Endodermal cell (in vitro differentiated cells): ENCODE measurements at regions not wholly inside any gene's neighbourhood (a gene's known extent, or its start where the extent isn't known, plus 50 kb on each side); places are given as distances from the start of the nearest gene placed in this dataset.

Source experiments
- DNase-seq: peaks from one replicate; pipeline ENCODE4 v3.0.0-alpha.2; 2017
- H3K27ac ChIP-seq: 2 replicates; pipeline ENCODE4 v1.5.1; 2013; ENCODE audit warnings: mild to moderate bottlenecking, low read depth, low read length, moderate library complexity
- H3K27me3 ChIP-seq: 2 replicates; pipeline ENCODE4 v1.6.1; 2013; ENCODE audit warnings: mild to moderate bottlenecking, low read length, moderate library complexity; ENCODE audit not compliant: insufficient read depth, control insufficient read depth, poor library complexity, severe bottlenecking
- H3K36me3 ChIP-seq: 2 replicates; pipeline ENCODE4 v1.7.0; 2013; ENCODE audit warnings: mild to moderate bottlenecking, low read length, moderate library complexity; ENCODE audit not compliant: control insufficient read depth, insufficient read depth
- H3K4me1 ChIP-seq: one replicate; pipeline ENCODE4 v1.7.0; 2013; ENCODE audit warnings: low read length; ENCODE audit not compliant: control insufficient read depth, insufficient read depth
- H3K4me3 ChIP-seq: 2 replicates; pipeline ENCODE4 v1.5.1; 2013; ENCODE audit warnings: mild to moderate bottlenecking, low read length, moderate library complexity
- H3K9ac ChIP-seq: 2 replicates; pipeline ENCODE4 v1.6.1; 2013; ENCODE audit warnings: mild to moderate bottlenecking, low read length, moderate library complexity; ENCODE audit not compliant: poor library complexity, severe bottlenecking; ENCODE audit errors: extremely low read depth
- H3K9me3 ChIP-seq: 2 replicates; pipeline ENCODE4 v1.6.1; 2013; ENCODE audit warnings: mild to moderate bottlenecking, low read length, moderate library complexity; ENCODE audit not compliant: control insufficient read depth
- H3K27ac Mint-ChIP-seq: 2 replicates; pipeline ENCODE4 v1.8.0; 2020; ENCODE audit warnings: mixed read lengths
- H3K27me3 Mint-ChIP-seq: 2 replicates; pipeline ENCODE4 v1.8.0; 2021; ENCODE audit warnings: mild to moderate bottlenecking, mixed read lengths; ENCODE audit not compliant: insufficient read depth
- H3K36me3 Mint-ChIP-seq: 2 replicates; pipeline ENCODE4 v1.8.0; 2020; ENCODE audit warnings: low read depth, mixed read lengths
- H3K4me1 Mint-ChIP-seq: 2 replicates; pipeline ENCODE4 v1.8.0; 2020; ENCODE audit warnings: mixed read lengths
- H3K4me3 Mint-ChIP-seq: 2 replicates; pipeline ENCODE4 v1.8.0; 2020; ENCODE audit warnings: mild to moderate bottlenecking, moderate library complexity, mixed read lengths
- H3K9me3 Mint-ChIP-seq: 2 replicates; pipeline ENCODE4 v1.8.0; 2020; ENCODE audit warnings: mild to moderate bottlenecking, mixed read lengths
- WGBS, 2 experiments: methylation state at CpG; one replicate each; pipeline versions ENCODE4 v1.1.5 to v1.1.7; 2013; ENCODE audit warnings: missing lambda C conversion rate in 2 of 2, mixed read lengths in 1 of 2; ENCODE audit not compliant: insufficient coverage in 1 of 2, insufficient read length in 1 of 2; 5-methylcytosine and 5-hydroxymethylcytosine counted together
- TF ChIP-seq, protein P1 (sequence below): fragments of 200-600 bp; sonication (generic); conservative IDR thresholded peaks from 2 replicates; pipeline ENCODE4 v1.5.0; 2021; ENCODE audit warnings: antibody characterized with exemption, mild to moderate bottlenecking

- Mint-ChIP-seq H3K36me3 (no peaks in the 10 kb centered on the region), H3K4me1 (peaks cover 4% of the 10 kb centered on the region), H3K4me3 (no peak overlapping the region), H3K27me3 (no peaks in the 10 kb centered on the region), H3K9me3 (peaks cover 1% of the 10 kb centered on the region), H3K27ac (no peak overlapping the region)
- no peak overlapping the region for H3K9ac ChIP-seq
- TF ChIP-seq, protein P1, sequence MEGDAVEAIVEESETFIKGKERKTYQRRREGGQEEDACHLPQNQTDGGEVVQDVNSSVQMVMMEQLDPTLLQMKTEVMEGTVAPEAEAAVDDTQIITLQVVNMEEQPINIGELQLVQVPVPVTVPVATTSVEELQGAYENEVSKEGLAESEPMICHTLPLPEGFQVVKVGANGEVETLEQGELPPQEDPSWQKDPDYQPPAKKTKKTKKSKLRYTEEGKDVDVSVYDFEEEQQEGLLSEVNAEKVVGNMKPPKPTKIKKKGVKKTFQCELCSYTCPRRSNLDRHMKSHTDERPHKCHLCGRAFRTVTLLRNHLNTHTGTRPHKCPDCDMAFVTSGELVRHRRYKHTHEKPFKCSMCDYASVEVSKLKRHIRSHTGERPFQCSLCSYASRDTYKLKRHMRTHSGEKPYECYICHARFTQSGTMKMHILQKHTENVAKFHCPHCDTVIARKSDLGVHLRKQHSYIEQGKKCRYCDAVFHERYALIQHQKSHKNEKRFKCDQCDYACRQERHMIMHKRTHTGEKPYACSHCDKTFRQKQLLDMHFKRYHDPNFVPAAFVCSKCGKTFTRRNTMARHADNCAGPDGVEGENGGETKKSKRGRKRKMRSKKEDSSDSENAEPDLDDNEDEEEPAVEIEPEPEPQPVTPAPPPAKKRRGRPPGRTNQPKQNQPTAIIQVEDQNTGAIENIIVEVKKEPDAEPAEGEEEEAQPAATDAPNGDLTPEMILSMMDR: no peak
- H3K4me1 ChIP-seq: no peaks in the 10 kb centered on the region
- DNase-seq: no peak
- no peaks in the 10 kb centered on the region for H3K27me3 ChIP-seq
- WGBS, 2 experiments: 94% methylated on average over 1 of the region's 1 CpG; no CpG with 5 or more reads in 1 of the 2 experiments
- no peak overlapping the region for H3K27ac ChIP-seq
- H3K4me3 ChIP-seq: no peak overlapping the region
- no peaks in the 10 kb centered on the region for H3K36me3 ChIP-seq
- no peaks in the 10 kb centered on the region for H3K9me3 ChIP-seq
These were observed 454.9 kb downstream of the BTBD3 start for GRCh38 chr20:12372557-12372956.

DNA sequence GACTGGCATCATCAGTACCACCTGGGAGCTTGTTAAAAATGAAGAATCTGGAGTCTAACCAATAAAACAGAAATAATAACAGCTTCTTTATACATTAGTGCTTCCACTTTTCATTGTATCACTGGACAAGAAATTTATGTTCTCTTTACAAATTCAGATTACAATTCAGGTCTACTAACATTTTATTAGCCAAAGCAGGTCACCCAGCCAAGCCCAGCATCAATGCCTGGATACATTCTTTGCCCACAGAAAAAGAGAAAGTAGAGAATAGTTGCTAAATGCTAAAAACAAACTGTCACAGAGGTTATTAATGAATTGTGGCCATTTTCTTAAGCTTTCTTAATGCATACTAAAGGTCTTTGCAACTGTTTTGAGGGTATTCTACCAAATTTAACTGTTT lies 458.3 kb downstream of the BTBD3 start:
- no peak overlapping the region for H3K4me3 Mint-ChIP-seq
- Histone ChIP-seq H3K9ac (no peak overlapping the region), H3K9me3 (no peaks in the 10 kb centered on the region), H3K27ac (no peak overlapping the region), H3K4me3 (no peak overlapping the region), H3K4me1 (no peaks in the 10 kb centered on the region), H3K27me3 (no peaks in the 10 kb centered on the region), H3K36me3 (no peaks in the 10 kb centered on the region)
- no peak overlapping the region for H3K27ac Mint-ChIP-seq
- no peaks in the 10 kb centered on the region for H3K27me3 Mint-ChIP-seq
- no peaks in the 10 kb centered on the region for H3K36me3 Mint-ChIP-seq
- DNase-seq: no peak
- TF ChIP-seq, protein P1: no peak
- H3K4me1 Mint-ChIP-seq: peaks cover 4% of the 10 kb centered on the region
- H3K9me3 Mint-ChIP-seq: no peaks in the 10 kb centered on the region

DNA sequence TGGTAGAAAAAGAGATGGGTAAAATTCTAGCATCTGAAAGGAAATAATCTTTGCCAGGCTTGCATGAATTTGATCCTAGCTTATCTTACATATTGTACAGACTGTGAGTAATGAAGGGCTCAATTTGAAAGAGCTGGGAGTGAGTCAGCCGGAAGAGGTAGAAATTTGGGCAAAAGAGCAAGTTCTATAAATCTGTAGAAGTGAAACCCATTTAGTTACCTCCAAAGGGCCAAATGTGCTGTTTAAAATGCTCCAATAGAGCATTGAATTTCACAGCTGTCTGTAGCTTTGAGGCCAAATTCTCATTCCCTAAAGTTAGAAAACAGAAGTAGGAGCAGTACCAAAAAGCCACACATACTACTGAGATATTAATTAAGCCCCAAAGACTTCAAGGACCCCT lies 466.1 kb downstream of the BTBD3 start:
- no peak overlapping the region for H3K27ac ChIP-seq
- H3K4me3 ChIP-seq: no peak overlapping the region
- TF ChIP-seq, protein P1: no peak
- H3K9me3 Mint-ChIP-seq: no peaks in the 10 kb centered on the region
- WGBS, 2 experiments: 94 to 100% methylated on average over 1 of the region's 1 CpG
- DNase-seq: no peak
- no peaks in the 10 kb centered on the region for H3K9me3 ChIP-seq
- no peaks in the 10 kb centered on the region for H3K36me3 Mint-ChIP-seq
- H3K4me1 Mint-ChIP-seq: no peaks in the 10 kb centered on the region
- no peak overlapping the region for H3K4me3 Mint-ChIP-seq
- no peak overlapping the region for H3K27ac Mint-ChIP-seq
- H3K36me3 ChIP-seq: no peaks in the 10 kb centered on the region
- H3K4me1 ChIP-seq: no peaks in the 10 kb centered on the region
- no peaks in the 10 kb centered on the region for H3K27me3 Mint-ChIP-seq
- no peak overlapping the region for H3K9ac ChIP-seq
- H3K27me3 ChIP-seq: no peaks in the 10 kb centered on the region
